Stimulated activated naive B cell treated with anti-CD40 and anti-IgM and Interleukin-4, amounts not matched to agents 10 μg/mL and 1 μg/mL and 100 μg/mL, for 72 hours (primary cell): ENCODE measurements at regions not wholly inside any gene's neighbourhood (a gene's known extent, or its start where the extent isn't known, plus 50 kb on each side); places are given as distances from the start of the nearest gene placed in this dataset.

Experiments
- ATAC-seq, 2 donors: fragments of 150-1000 bp; cut with Tn5 transposase; replicated peaks; 2 replicates each; pipeline ENCODE4 v1.10.0; 2021; ENCODE audit warnings: moderate library complexity in 1 of 2
- DNase-seq: peaks from one replicate; pipeline ENCODE4 v3.0.0; 2021
- H3K27ac Mint-ChIP-seq: one replicate; pipeline ENCODE4 v1.8.0; 2022; ENCODE audit warnings: mild to moderate bottlenecking, mixed read lengths
- H3K27me3 Mint-ChIP-seq, 2 donors: one replicate each; pipeline ENCODE4 v1.8.0; 2022; ENCODE audit warnings: mixed read lengths in 2 of 2
- H3K36me3 Mint-ChIP-seq, 2 donors: one replicate each; pipeline ENCODE4 v1.8.0; 2022; ENCODE audit warnings: mixed read lengths in 2 of 2, mild to moderate bottlenecking in 1 of 2
- H3K4me1 Mint-ChIP-seq, 2 donors: one replicate each; pipeline ENCODE4 v1.8.0; 2022; ENCODE audit warnings: mixed read lengths in 2 of 2, mild to moderate bottlenecking in 1 of 2
- H3K4me3 Mint-ChIP-seq, 2 donors: one replicate each; pipeline ENCODE4 v1.8.0; 2022; ENCODE audit warnings: mild to moderate bottlenecking in 2 of 2, mixed read lengths in 2 of 2, moderate library complexity in 1 of 2
- H3K9me3 Mint-ChIP-seq, 2 donors: one replicate each; pipeline ENCODE4 v1.8.0; 2022; ENCODE audit warnings: mixed read lengths in 2 of 2, mild to moderate bottlenecking in 1 of 2

DNA sequence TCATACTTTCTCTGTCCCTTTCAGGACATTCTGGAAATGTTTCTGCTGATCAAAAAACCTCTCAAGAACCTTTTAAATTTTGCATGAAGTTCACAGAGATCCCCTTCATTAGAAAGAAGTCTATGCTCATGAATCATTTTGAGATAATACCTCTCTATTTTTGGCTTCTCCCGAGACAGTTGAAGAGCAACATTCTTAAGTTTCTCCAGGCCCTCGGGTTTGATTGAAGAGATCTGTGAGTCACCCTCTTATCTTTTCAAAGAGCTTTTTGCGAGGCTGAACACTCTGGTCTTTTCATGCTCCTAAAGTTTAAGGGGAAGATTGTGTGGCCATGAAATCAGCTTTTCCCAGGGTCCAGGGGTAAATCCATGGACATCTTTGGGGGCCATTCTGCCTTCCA lies 354.2 kb downstream of the FBXO15 start:
- no peaks in the 10 kb centered on the region for H3K9me3 Mint-ChIP-seq
- ATAC-seq (no peak), DNase-seq (no peak)
- no peak overlapping the region for H3K27ac Mint-ChIP-seq
- no peaks in the 10 kb centered on the region for H3K36me3 Mint-ChIP-seq
- H3K4me1 Mint-ChIP-seq: no peaks in the 10 kb centered on the region
- H3K4me3 Mint-ChIP-seq: no peak overlapping the region
- no peaks in the 10 kb centered on the region for H3K27me3 Mint-ChIP-seq

DNA sequence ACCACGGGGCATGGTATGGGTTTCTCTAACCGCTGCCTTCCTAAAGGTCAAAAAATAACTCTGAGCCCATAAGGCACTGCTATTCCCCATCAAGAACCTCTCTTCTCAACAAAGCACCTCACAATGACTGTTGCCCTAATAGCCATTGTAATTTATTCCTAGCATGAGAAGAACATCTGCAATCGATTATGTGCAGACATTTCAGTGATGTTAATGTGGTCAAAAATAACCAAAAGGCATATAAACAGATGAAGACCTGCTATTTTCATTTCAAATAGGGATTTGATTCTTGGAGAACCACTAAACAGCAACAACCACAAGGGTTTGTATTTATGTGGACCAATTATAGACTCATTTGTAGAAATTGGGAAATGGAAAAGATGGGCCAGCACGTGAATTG lies 356.6 kb downstream of the FBXO15 start:
- Mint-ChIP-seq H3K36me3 (no peaks in the 10 kb centered on the region), H3K27me3 (no peaks in the 10 kb centered on the region), H3K4me1 (no peaks in the 10 kb centered on the region), H3K9me3 (no peaks in the 10 kb centered on the region), H3K4me3 (no peak overlapping the region), H3K27ac (no peak overlapping the region)
- ATAC-seq: no peak
- no peak for DNase-seq

DNA sequence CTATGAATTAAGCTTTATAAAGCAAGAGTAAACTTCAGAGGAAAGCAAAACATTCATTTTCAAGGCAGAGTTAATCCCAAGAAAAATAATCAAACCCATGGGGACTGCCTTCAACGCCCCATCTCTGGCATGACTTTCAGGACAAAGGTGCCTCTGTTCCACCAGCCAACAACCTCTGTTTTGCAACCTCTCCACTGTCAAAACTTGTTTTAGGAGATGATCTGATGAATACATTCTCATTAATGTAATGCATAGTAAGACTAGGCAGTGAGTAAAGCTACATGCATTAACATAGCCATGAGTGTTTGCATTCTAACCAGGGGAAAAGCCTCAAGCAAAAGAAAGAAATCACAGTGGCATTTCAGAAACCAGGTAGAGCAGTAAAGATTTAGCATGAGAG lies 357.0 kb downstream of the FBXO15 start:
- no peaks in the 10 kb centered on the region for H3K4me1 Mint-ChIP-seq
- no peak overlapping the region for H3K4me3 Mint-ChIP-seq
- no peaks in the 10 kb centered on the region for H3K27me3 Mint-ChIP-seq
- H3K9me3 Mint-ChIP-seq: no peaks in the 10 kb centered on the region
- DNase-seq: no peak
- no peak overlapping the region for H3K27ac Mint-ChIP-seq
- ATAC-seq: no peak
- no peaks in the 10 kb centered on the region for H3K36me3 Mint-ChIP-seq

DNA sequence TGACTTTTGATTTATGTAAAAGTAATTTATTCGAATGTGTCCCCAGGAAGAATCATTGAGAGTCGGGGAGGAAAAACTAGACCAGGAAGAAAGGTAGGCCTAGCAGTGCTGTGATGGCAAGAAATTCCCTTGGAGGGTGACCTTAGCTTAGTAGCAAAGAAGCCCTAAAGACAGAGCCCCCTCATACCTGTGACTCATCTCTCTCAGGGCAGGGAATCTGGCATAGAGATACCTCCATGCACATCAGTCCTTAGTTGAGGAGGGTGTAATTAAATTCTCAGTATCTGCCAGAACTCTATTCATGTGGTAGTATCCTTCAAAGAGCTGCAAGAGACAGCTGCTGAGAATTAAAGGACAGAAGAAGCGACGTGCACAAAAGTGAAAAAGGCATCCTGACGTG lies 360.3 kb downstream of the FBXO15 start:
- Mint-ChIP-seq H3K4me1 (no peaks in the 10 kb centered on the region), H3K27ac (no peak overlapping the region), H3K9me3 (no peaks in the 10 kb centered on the region), H3K36me3 (no peaks in the 10 kb centered on the region), H3K4me3 (no peak overlapping the region), H3K27me3 (no peaks in the 10 kb centered on the region)
- no peak for DNase-seq
- ATAC-seq: no peak

- Mint-ChIP-seq H3K9me3 (no peaks in the 10 kb centered on the region), H3K27me3 (no peaks in the 10 kb centered on the region), H3K4me3 (no peak overlapping the region), H3K4me1 (no peaks in the 10 kb centered on the region), H3K36me3 (no peaks in the 10 kb centered on the region), H3K27ac (no peak overlapping the region)
- no peak for ATAC-seq
- DNase-seq: no peak
Measured at GRCh38 chr18:73785300-73785699, 362.3 kb downstream of the FBXO15 start.

GRCh38 chr18:73784853-73785252 lies 362.8 kb downstream of the FBXO15 start:
- Mint-ChIP-seq H3K27ac (no peak overlapping the region), H3K4me3 (no peak overlapping the region), H3K36me3 (no peaks in the 10 kb centered on the region), H3K9me3 (no peaks in the 10 kb centered on the region), H3K4me1 (no peaks in the 10 kb centered on the region), H3K27me3 (no peaks in the 10 kb centered on the region)
- ATAC-seq (no peak), DNase-seq (no peak)

DNA sequence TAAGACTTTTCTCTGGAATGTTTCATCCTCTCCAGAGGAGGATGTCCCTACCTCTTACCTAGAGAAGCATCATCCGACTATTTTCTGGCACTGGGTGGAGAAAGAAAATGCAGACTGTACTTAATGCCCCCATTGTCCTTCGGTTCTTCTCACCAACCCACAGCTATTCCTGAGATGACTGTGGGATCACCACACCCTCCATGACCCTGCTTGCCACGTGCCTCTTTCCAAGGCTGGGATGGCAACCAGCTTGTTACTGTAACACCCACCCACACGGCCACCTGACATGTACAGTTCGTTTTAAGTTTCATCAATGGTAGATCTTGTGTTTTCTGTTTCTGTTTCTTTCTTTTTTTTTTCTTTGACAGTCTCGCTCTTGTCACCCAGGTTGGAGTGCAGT lies 365.2 kb downstream of the FBXO15 start:
- DNase-seq (no peak), ATAC-seq (no peak)
- H3K4me1 Mint-ChIP-seq: no peaks in the 10 kb centered on the region
- H3K9me3 Mint-ChIP-seq: no peaks in the 10 kb centered on the region
- no peak overlapping the region for H3K4me3 Mint-ChIP-seq
- H3K27ac Mint-ChIP-seq: no peak overlapping the region
- H3K27me3 Mint-ChIP-seq: no peaks in the 10 kb centered on the region
- H3K36me3 Mint-ChIP-seq: no peaks in the 10 kb centered on the region

DNA sequence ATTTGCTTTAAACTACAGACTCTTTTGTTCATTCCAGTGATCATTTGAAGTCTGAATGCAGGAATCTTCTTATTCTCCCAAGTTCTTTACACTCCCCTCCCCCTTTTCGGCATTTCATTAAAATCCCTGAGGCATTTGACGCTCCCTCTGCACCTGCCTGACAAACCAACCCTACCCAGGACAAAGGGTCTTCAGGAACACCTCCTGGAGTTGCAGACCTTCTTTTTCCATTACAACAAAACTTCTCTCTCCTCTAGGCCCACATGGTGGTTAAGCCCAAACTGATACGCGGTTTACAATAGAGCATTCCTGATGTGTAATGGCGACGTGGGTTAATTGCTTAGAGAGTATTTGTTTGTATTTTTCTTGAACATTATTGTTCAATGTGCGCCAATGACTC lies 367.4 kb downstream of the FBXO15 start:
- Mint-ChIP-seq H3K36me3 (no peaks in the 10 kb centered on the region), H3K4me3 (no peak overlapping the region)
- DNase-seq: no peak

GRCh38 chr18:73778032-73778359 lies 369.6 kb downstream of the FBXO15 start:
- no peaks in the 10 kb centered on the region for H3K36me3 Mint-ChIP-seq
- ATAC-seq: no peak
- H3K27ac Mint-ChIP-seq: no peak overlapping the region

More for the DNA sequence above, 367.4 kb downstream of the FBXO15 start:
- H3K27ac Mint-ChIP-seq: no peak overlapping the region
- H3K4me1 Mint-ChIP-seq: no peaks in the 10 kb centered on the region
- ATAC-seq: no peak
- H3K27me3 Mint-ChIP-seq: no peaks in the 10 kb centered on the region
- H3K9me3 Mint-ChIP-seq: no peaks in the 10 kb centered on the region

DNA sequence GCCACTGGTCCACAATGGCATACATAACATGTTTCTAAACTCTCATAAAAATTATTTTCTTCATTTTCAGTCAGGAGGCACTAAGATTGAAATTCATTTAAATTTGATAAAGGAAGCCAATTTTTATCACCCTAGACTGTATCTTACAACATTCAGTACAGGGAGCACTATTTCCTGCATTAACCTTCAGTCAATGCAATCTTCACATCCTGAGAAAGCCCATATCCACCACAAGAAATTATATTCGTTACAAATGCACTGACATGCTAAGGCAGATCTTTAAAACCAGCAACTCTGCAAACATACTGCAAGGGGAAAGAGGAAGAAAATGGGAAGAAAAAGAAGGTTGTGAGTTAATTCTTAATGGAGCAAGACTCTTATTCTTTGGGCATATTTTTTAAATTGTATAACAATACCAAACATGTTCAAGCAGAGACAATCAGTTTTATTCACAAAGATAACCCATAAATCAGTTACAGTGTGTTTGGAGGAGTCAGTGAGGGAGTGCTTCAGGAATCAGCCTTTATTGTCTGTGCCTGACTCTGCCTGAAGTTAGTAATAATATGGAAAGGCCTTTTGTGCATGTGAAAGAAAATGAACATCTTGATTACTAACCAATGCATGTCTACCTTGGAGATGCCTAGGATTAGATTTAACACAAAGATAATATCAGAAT lies 370.1 kb downstream of the FBXO15 start:
- no peak overlapping the region for H3K4me3 Mint-ChIP-seq
- no peaks in the 10 kb centered on the region for H3K9me3 Mint-ChIP-seq
- H3K4me1 Mint-ChIP-seq: no peaks in the 10 kb centered on the region
- H3K27me3 Mint-ChIP-seq: no peaks in the 10 kb centered on the region
- H3K27ac Mint-ChIP-seq: no peak overlapping the region
- H3K36me3 Mint-ChIP-seq: no peaks in the 10 kb centered on the region
- ATAC-seq: no peak
- DNase-seq: no peak

More at GRCh38 chr18:73778032-73778359, 369.6 kb downstream of the FBXO15 start:
- no peaks in the 10 kb centered on the region for H3K9me3 Mint-ChIP-seq
- no peaks in the 10 kb centered on the region for H3K4me1 Mint-ChIP-seq
- DNase-seq: no peak
- no peak overlapping the region for H3K4me3 Mint-ChIP-seq
- H3K27me3 Mint-ChIP-seq: no peaks in the 10 kb centered on the region

DNA sequence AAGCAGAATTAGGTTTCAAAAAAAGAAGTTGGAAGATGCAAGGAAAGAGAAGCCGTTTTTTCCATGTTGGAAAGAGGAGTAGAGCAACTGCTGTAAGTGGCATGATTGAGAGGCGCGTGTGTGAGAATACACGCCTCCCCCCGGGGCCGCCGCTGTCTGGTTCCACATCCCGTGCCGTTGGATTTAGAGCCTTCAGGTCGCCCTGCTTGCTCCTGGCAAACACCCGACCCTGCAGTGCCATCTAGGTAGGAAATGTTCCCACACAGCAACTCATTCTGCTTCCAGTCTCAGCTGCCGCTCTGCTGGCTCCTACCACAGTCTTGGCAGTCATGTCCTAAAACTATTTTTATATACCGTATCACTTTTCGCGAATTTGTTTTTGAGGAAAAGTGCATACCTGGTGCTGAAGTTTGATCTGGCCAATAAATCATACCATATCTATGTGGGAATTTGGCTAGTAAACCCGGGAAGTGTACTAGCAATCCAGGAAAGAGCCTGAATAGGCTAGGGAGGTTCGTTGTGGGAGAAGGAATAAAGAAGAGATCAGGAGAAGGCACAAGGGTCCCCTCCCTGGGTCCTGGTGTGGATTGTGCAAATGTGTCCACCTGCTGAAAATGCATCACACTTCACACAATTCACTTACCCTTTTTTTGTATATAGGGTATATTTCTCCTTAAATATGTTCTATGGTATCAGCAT lies 372.7 kb downstream of the FBXO15 start:
- DNase-seq: no peak
- ATAC-seq: no peak
- Mint-ChIP-seq H3K36me3 (no peaks in the 10 kb centered on the region), H3K27me3 (no peaks in the 10 kb centered on the region), H3K27ac (peak overlapping the region; percentile 52), H3K4me1 (no peaks in the 10 kb centered on the region), H3K4me3 (no peak overlapping the region), H3K9me3 (no peaks in the 10 kb centered on the region)

DNA sequence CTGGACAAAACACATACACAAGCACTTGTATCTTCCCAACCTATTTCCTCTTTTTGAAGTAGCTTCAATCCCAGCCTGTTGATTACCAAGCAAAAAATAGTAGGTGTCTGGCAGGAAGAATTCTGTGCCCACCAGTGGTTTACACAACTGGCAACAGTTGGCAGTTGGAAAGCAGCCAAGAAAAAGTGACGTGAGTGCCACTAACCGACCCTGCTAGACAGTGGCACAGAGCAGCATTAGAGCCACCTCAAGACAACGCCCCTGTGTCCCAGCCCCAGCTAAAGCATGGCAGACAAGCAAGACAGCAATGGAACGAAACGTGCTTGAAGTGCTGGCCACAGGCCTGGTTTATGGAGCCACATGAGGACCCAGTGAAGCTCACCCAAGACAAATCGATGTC lies 379.6 kb downstream of the FBXO15 start:
- Mint-ChIP-seq H3K36me3 (no peaks in the 10 kb centered on the region), H3K4me1 (peaks cover 7 to 17% of the 10 kb centered on the region in 2 donors), H3K4me3 (no peak overlapping the region), H3K27me3 (peaks cover 6 to 7% of the 10 kb centered on the region in 2 donors), H3K9me3 (no peaks in the 10 kb centered on the region), H3K27ac (no peak overlapping the region)
- DNase-seq (no peak), ATAC-seq (no peak)

- Mint-ChIP-seq H3K9me3 (no peaks in the 10 kb centered on the region), H3K27ac (no peak overlapping the region), H3K27me3 (peaks cover 6 to 7% of the 10 kb centered on the region in 2 donors), H3K4me1 (peaks cover 7 to 17% of the 10 kb centered on the region in 2 donors), H3K4me3 (no peak overlapping the region), H3K36me3 (no peaks in the 10 kb centered on the region)
- no peak for DNase-seq
- no peak for ATAC-seq
Measured at GRCh38 chr18:73766910-73767515, 380.6 kb downstream of the FBXO15 start.

GRCh38 chr18:73758446-73758845 lies 389.2 kb downstream of the FBXO15 start:
- H3K9me3 Mint-ChIP-seq: no peaks in the 10 kb centered on the region
- ATAC-seq: no peak
- no peak overlapping the region for H3K4me3 Mint-ChIP-seq
- no peak overlapping the region for H3K27ac Mint-ChIP-seq
- no peaks in the 10 kb centered on the region for H3K27me3 Mint-ChIP-seq
- no peaks in the 10 kb centered on the region for H3K4me1 Mint-ChIP-seq
- no peaks in the 10 kb centered on the region for H3K36me3 Mint-ChIP-seq
- DNase-seq: no peak
